ENCODE measurements at regions not wholly inside any gene's neighbourhood (a gene's known extent, or its start where the extent isn't known, plus 50 kb on each side); places are given as distances from the start of the nearest gene placed in this dataset.

GRCh38 chr6:135578976-135579375 is 81.4 kb upstream of the AHI1 start (continued):
- TF ChIP-seq NANOG (IDR thresholded peaks at IDR 0.05; ENCODE audit: insufficient read depth, low read depth, low read length, poor library complexity, severe bottlenecking) (no peak), SUZ12 (IDR thresholded peaks at IDR 0.05; ENCODE audit: low read length) (no peak), TEAD4 (IDR thresholded peaks at IDR 0.05; ENCODE audit: low read depth, low read length) (no peak), RBBP5 (IDR thresholded peaks at IDR 0.05; ENCODE audit: borderline replicate concordance, low read depth, low read length) (no peak), KDM5A (IDR thresholded peaks at IDR 0.05; ENCODE audit: low read length) (no peak), ATF2 (IDR thresholded peaks at IDR 0.05; ENCODE audit: low read length) (no peak), CEBPB (IDR thresholded peaks at IDR 0.05; ENCODE audit: low read depth, low read length) (no peak), HDAC6 (IDR thresholded peaks at IDR 0.05; ENCODE audit: low read depth, low read length) (no peak)
